Astrocyte of the cerebellum (primary cell): ENCODE measurements at regions not wholly inside any gene's neighbourhood (a gene's known extent, or its start where the extent isn't known, plus 50 kb on each side); places are given as distances from the start of the nearest gene placed in this dataset.

ENCODE experiments used
- DNase-seq: peaks from one replicate; pipeline ENCODE4 v3.0.0-alpha.2; 2011; ENCODE audit warnings: low read depth
- H3K4me3 ChIP-seq: 2 replicates; pipeline ENCODE4 v1.5.1; 2011; ENCODE audit warnings: mild to moderate bottlenecking, low read depth, low read length, moderate library complexity
- CTCF ChIP-seq: IDR thresholded peaks from 2 replicates; pipeline ENCODE4 v1.5.1; 2012; ENCODE audit warnings: low read length, low read depth, moderate library complexity, mild to moderate bottlenecking; ENCODE audit errors: missing control alignments
- in situ Hi-C: cut with HindIII; loops from 2 replicates; pipeline ENCODE4 v1.10.0; 2017; ENCODE audit warnings: low sequenced_read_pairs

GRCh38 chr11:42244376-42244775 lies 784.9 kb upstream of the LRRC4C start:
- no peak for DNase-seq
- H3K4me3 ChIP-seq: no peak overlapping the region
- in situ Hi-C loops: no loop called here
- no peak for TF ChIP-seq CTCF

- in situ Hi-C loops: no loop called here
Observed at GRCh38 chr11:42249401-42249800, 789.9 kb upstream of the LRRC4C start.

GRCh38 chr11:42249956-42250355 lies 790.5 kb upstream of the LRRC4C start:
- H3K4me3 ChIP-seq: no peak overlapping the region
- no peak for TF ChIP-seq CTCF
- DNase-seq: no peak
- in situ Hi-C loops: no loop called here

More at GRCh38 chr11:42249401-42249800, 789.9 kb upstream of the LRRC4C start:
- no peak for DNase-seq
- no peak for TF ChIP-seq CTCF
- H3K4me3 ChIP-seq: no peak overlapping the region

GRCh38 chr11:42251984-42252383 lies 792.5 kb upstream of the LRRC4C start:
- no peak for TF ChIP-seq CTCF
- no peak overlapping the region for H3K4me3 ChIP-seq
- in situ Hi-C loops: no loop called here
- DNase-seq: no peak

- in situ Hi-C loops: no loop called here
Observed at GRCh38 chr11:42253156-42253555, 793.7 kb upstream of the LRRC4C start.

GRCh38 chr11:42255906-42256305 lies 796.5 kb upstream of the LRRC4C start:
- no peak for DNase-seq
- H3K4me3 ChIP-seq: no peak overlapping the region
- in situ Hi-C loops: no loop called here
- no peak for TF ChIP-seq CTCF

More at GRCh38 chr11:42253156-42253555, 793.7 kb upstream of the LRRC4C start:
- H3K4me3 ChIP-seq: no peak overlapping the region
- no peak for TF ChIP-seq CTCF
- no peak for DNase-seq

GRCh38 chr11:42257534-42257933 lies 798.1 kb upstream of the LRRC4C start:
- in situ Hi-C loops: no loop called here
- H3K4me3 ChIP-seq: no peak overlapping the region
- no peak for TF ChIP-seq CTCF

More at GRCh38 chr11:42257534-42257933, 798.1 kb upstream of the LRRC4C start:
- no peak for DNase-seq
